Esophagus squamous epithelium (tissue), 5 donors: ENCODE measurements at regions not wholly inside any gene's neighbourhood (a gene's known extent, or its start where the extent isn't known, plus 50 kb on each side); places are given as distances from the start of the nearest gene placed in this dataset.

Experiments used
- DNase-seq: peaks from one replicate; lab custom pipeline; 2025; lab: John Stamatoyannopoulos, UW
- H3K27ac ChIP-seq, 4 donors: fragments of 200-600 bp; sonication (generic); one replicate each; pipeline ENCODE4 v1.5.1; 2016 to 2019; ENCODE audit warnings: mild to moderate bottlenecking in 1 of 4
- H3K27me3 ChIP-seq, 4 donors: fragments of 200-600 bp; sonication (generic); 1 replicate in 3 of 4; 2 replicates in 1 of 4; pipeline versions ENCODE4 v1.5.1 to v1.6.0; 2017 to 2021; ENCODE audit warnings: antibody characterized with exemption in 1 of 4
- H3K36me3 ChIP-seq, 3 donors: fragments of 200-600 bp; sonication (generic); one replicate each; pipeline ENCODE4 v1.5.1; 2016 to 2019
- H3K4me1 ChIP-seq, 3 donors: fragments of 200-600 bp; sonication (generic); one replicate each; pipeline ENCODE4 v1.5.1; 2017 to 2019
- H3K4me3 ChIP-seq, 4 donors: fragments of 200-600 bp; sonication (generic); 1 replicate in 3 of 4; 2 replicates in 1 of 4; pipeline ENCODE4 v1.5.1; 2016 to 2019; ENCODE audit warnings: mild to moderate bottlenecking in 2 of 4, moderate library complexity in 1 of 4
- H3K9me3 ChIP-seq, 3 donors: fragments of 200-600 bp; sonication (generic); one replicate each; pipeline ENCODE4 v1.5.1; 2016 to 2019
- POLR2A ChIP-seq, 4 donors: fragments of 450-650 bp; IDR thresholded peaks; one replicate each; pipeline ENCODE4 v1.6.1; 2017; ENCODE audit warnings: antibody characterized with exemption in 4 of 4, mild to moderate bottlenecking in 4 of 4, moderate library complexity in 3 of 4
- WGBS, 2 donors: methylation state at CpG; one replicate each; pipeline ENCODE4 v1.1.5; 2018; 5-methylcytosine and 5-hydroxymethylcytosine counted together
- intact Hi-C: fragments of 100-400 bp; cut with DNase I; formaldehyde crosslinking; loops from one replicate; pipeline ENCODE4 v1.15.0; 2022
- TF ChIP-seq, protein P1 (sequence below), 6 experiments: fragments of 450-650 bp in 4 of 6; fragments of 200-600 bp in 2 of 6; sonication (generic) in 2 of 6; IDR thresholded peaks; one replicate each; pipeline ENCODE4 v1.5.1; 2016 to 2019; ENCODE audit warnings: antibody characterized with exemption in 6 of 6, mild to moderate bottlenecking in 4 of 6, moderate library complexity in 4 of 6
- donor health status: DM: yes; HTN: yes; CAD: no.

DNA sequence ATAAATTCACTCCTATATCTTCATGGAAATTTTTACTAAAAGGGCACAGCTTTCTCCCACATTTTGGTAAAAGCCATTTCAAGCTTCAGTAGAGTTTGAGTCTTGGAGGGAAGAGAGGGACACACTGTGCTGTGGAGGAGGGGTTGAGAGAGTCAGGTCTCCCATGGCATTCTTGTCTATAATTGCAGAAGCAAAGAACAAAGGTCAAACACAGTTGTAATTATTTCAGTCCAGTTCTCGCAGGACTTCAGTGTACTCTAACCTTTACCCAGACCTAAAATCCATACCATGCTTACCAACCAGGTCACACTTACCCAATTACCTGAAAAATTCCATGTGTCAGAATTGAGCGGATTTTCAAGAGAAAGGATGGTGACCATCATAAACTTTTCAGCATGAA is 298.4 kb downstream of the XPNPEP1 start:
- H3K36me3 ChIP-seq = no peaks in the 10 kb centered on the region
- no peaks in the 10 kb centered on the region for H3K27me3 ChIP-seq
- intact Hi-C loops = no loop called here
- 57 to 60% methylated on average over 2 of the region's 2 CpGs for WGBS, 2 donors
- H3K27ac ChIP-seq = no peak overlapping the region
- H3K9me3 ChIP-seq = no peaks in the 10 kb centered on the region
- DNase-seq = no peak
- TF ChIP-seq, protein P1, sequence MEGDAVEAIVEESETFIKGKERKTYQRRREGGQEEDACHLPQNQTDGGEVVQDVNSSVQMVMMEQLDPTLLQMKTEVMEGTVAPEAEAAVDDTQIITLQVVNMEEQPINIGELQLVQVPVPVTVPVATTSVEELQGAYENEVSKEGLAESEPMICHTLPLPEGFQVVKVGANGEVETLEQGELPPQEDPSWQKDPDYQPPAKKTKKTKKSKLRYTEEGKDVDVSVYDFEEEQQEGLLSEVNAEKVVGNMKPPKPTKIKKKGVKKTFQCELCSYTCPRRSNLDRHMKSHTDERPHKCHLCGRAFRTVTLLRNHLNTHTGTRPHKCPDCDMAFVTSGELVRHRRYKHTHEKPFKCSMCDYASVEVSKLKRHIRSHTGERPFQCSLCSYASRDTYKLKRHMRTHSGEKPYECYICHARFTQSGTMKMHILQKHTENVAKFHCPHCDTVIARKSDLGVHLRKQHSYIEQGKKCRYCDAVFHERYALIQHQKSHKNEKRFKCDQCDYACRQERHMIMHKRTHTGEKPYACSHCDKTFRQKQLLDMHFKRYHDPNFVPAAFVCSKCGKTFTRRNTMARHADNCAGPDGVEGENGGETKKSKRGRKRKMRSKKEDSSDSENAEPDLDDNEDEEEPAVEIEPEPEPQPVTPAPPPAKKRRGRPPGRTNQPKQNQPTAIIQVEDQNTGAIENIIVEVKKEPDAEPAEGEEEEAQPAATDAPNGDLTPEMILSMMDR (IDR thresholded peaks at IDR 0.05) = no peak
- no peak for TF ChIP-seq POLR2A (IDR thresholded peaks at IDR 0.05)
- H3K4me3 ChIP-seq = no peak overlapping the region
- H3K4me1 ChIP-seq = no peaks in the 10 kb centered on the region

DNA sequence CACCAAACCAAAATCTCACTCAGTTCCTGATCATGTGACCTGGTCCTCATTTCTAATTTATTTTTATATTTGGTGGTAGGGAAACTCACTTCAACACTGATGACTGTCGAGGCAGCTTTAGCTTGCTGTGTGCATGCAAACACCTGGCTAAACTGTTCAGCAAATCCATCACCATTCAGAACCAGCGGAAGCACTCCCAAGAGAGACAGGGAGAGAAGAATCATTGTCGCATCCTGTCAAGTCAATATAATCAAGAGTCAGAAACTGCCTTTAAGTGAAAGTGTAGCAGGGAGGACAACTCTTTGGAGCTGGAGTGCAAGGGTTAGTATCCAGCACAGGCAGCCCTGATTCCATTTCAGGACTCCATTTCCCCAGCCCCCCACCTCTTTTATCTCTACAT is 300.7 kb downstream of the XPNPEP1 start:
- Histone ChIP-seq H3K27me3 (no peaks in the 10 kb centered on the region), H3K4me3 (no peak overlapping the region), H3K9me3 (no peaks in the 10 kb centered on the region), H3K27ac (no peak overlapping the region), H3K4me1 (no peaks in the 10 kb centered on the region), H3K36me3 (no peaks in the 10 kb centered on the region)
- WGBS, 2 donors = 59 to 72% methylated on average over 3 of the region's 3 CpGs
- DNase-seq = no peak
- intact Hi-C loops = no loop called here
- TF ChIP-seq, protein P1 (IDR thresholded peaks at IDR 0.05) = no peak
- TF ChIP-seq POLR2A (IDR thresholded peaks at IDR 0.05) = no peak

DNA sequence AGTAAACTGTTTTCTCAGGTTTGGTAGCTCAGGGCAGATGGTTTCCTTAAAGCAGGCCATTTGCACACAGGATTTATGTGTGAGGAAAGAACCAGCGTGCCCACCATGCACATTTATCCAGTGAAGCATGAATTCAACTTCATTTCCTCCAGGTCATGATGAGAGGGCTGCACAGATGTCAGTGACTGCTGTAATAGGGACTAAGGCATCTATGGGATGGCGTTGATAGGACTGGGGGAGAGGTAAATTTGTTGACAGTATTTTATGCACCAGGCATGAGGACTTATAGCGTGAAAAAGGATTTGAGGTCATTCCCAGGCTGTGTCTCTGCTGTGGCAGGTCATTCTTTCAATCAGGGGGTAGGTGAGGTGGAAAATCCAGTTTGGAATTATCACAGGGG is 302.9 kb downstream of the XPNPEP1 start:
- Histone ChIP-seq H3K27ac (no peak overlapping the region), H3K27me3 (no peaks in the 10 kb centered on the region), H3K9me3 (no peaks in the 10 kb centered on the region), H3K4me1 (no peaks in the 10 kb centered on the region), H3K4me3 (no peak overlapping the region), H3K36me3 (no peaks in the 10 kb centered on the region)
- intact Hi-C loops = no loop called here
- DNase-seq = no peak
- WGBS, 2 donors = 38 to 40% methylated on average over 2 to 3 of the region's 3 CpGs
- TF ChIP-seq POLR2A (IDR thresholded peaks at IDR 0.05) = no peak
- TF ChIP-seq, protein P1 (IDR thresholded peaks at IDR 0.05) = no peak

DNA sequence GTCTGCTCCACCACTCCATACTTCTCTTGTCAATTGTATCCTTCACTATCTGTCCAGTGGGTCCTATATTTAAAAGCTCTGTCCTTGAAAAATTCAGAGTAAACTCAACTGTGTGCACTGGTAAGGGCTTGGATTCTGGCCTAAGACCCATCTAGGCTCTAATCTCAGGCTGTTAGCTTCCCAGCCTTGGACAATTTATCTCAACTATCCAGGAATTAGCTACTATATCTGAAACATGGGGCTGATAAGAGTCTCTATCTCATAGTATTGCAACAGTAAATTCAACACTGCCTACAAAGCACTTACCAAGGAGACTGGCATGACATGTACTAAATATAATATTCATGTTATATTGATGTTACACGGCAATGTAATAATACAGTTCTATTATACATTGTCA is 303.4 kb downstream of the XPNPEP1 start:
- Histone ChIP-seq H3K4me1 (no peaks in the 10 kb centered on the region), H3K36me3 (no peaks in the 10 kb centered on the region), H3K27me3 (no peaks in the 10 kb centered on the region), H3K9me3 (no peaks in the 10 kb centered on the region), H3K27ac (no peak overlapping the region), H3K4me3 (no peak overlapping the region)
- intact Hi-C loops = no loop called here
- DNase-seq = no peak
- TF ChIP-seq, protein P1 (IDR thresholded peaks at IDR 0.05) = no peak
- no peak for TF ChIP-seq POLR2A (IDR thresholded peaks at IDR 0.05)
- WGBS, 2 donors = 71 to 97% methylated on average over 1 of the region's 1 CpG

DNA sequence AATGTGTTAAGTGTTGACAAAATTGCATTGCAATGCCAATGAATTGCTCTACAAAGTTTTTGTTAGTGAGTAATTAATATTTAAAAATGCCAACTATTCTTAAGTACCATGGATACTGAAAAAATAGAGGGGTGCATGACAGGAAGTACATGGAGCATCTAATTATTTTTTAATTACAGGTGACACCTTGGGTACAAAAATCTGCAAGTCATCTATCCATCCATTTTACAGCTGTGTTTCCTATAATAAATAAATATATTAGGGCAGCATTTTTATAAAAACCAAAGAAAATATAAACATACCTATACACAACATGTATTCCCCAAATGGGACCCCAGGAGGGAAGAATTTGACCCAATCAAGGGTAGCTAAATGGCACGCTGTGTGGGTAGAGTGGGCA is 304.6 kb downstream of the XPNPEP1 start:
- Histone ChIP-seq H3K4me3 (no peak overlapping the region), H3K9me3 (no peaks in the 10 kb centered on the region), H3K36me3 (no peaks in the 10 kb centered on the region), H3K27me3 (no peaks in the 10 kb centered on the region), H3K4me1 (no peaks in the 10 kb centered on the region), H3K27ac (no peak overlapping the region)
- intact Hi-C loops = no loop called here
- no peak for DNase-seq
- TF ChIP-seq, protein P1 (IDR thresholded peaks at IDR 0.05) = no peak
- no peak for TF ChIP-seq POLR2A (IDR thresholded peaks at IDR 0.05)
- WGBS, 2 donors = 73 to 84% methylated on average over 1 of the region's 1 CpG
